ENCODE measurements at regions not wholly inside any gene's neighbourhood (a gene's known extent, or its start where the extent isn't known, plus 50 kb on each side); places are given as distances from the start of the nearest gene placed in this dataset.

GRCh38 chr10:2850202-2850601 is 217.1 kb upstream of the PFKP start:
- DNase-seq = no peak

- no peak for DNase-seq
Measured at GRCh38 chr10:2844925-2845324, 222.4 kb upstream of the PFKP start.

GRCh38 chr10:2839081-2839725 is 228.1 kb upstream of the PFKP start:
- peak; percentile 2 to 40 for DNase-seq

GRCh38 chr10:2837674-2838073 is 229.7 kb upstream of the PFKP start:
- DNase-seq = no peak

- DNase-seq = no peak
Measured at GRCh38 chr10:2836921-2837662, 230.3 kb upstream of the PFKP start.

- DNase-seq = no peak
Measured at GRCh38 chr10:2834214-2834613, 233.1 kb upstream of the PFKP start.

- no peak for DNase-seq
Measured at GRCh38 chr10:2831509-2831908, 235.8 kb upstream of the PFKP start.

GRCh38 chr10:2828741-2829140 is 238.6 kb upstream of the PFKP start:
- DNase-seq = no peak

- no peak for DNase-seq
Measured at GRCh38 chr10:2826675-2827074, 240.7 kb upstream of the PFKP start.

- no peak for DNase-seq
Measured at GRCh38 chr10:2825841-2826240, 241.5 kb upstream of the PFKP start.

- no peak for DNase-seq
Measured at GRCh38 chr10:2817940-2818636, 249.3 kb upstream of the PFKP start.

- DNase-seq = no peak
Measured at GRCh38 chr10:2813693-2814092, 253.7 kb upstream of the PFKP start.

- no peak for DNase-seq
Measured at GRCh38 chr10:2813286-2813685, 254.1 kb upstream of the PFKP start.

- DNase-seq = no peak
Measured at GRCh38 chr10:2812631-2813030, 254.7 kb upstream of the PFKP start.

GRCh38 chr10:2800178-2800577 is 267.2 kb upstream of the PFKP start:
- no peak for DNase-seq

- DNase-seq = no peak
Measured at GRCh38 chr10:2798336-2799022, 268.9 kb upstream of the PFKP start.

- DNase-seq = no peak
Measured at GRCh38 chr10:2791774-2792443, 275.4 kb upstream of the PFKP start.

- DNase-seq = no peak
Measured at GRCh38 chr10:2790396-2791188, 276.8 kb upstream of the PFKP start.

GRCh38 chr10:2786251-2786650 is 281.1 kb upstream of the PFKP start:
- no peak for DNase-seq

- no peak for DNase-seq
Measured at GRCh38 chr10:2784766-2785165, 282.6 kb upstream of the PFKP start.

GRCh38 chr10:2782950-2783349 is 284.4 kb upstream of the PFKP start:
- no peak for DNase-seq

- DNase-seq = no peak
Measured at GRCh38 chr10:2782265-2782664, 285.1 kb upstream of the PFKP start.

All from SHP77 (cell line).